CD14-positive monocyte (primary cell): ENCODE measurements at regions not wholly inside any gene's neighbourhood (a gene's known extent, or its start where the extent isn't known, plus 50 kb on each side); places are given as distances from the start of the nearest gene placed in this dataset.

Source experiments
- DNase-seq, 3 donors: peaks; one replicate each; pipeline ENCODE4 v3.0.0-alpha.2; 2011 to 2022
- H2AFZ ChIP-seq: 2 replicates; pipeline ENCODE4 v1.6.0; 2012; ENCODE audit warnings: mild to moderate bottlenecking, low read depth, low read length, inconsistent platforms; ENCODE audit not compliant: insufficient read depth, poor library complexity, severe bottlenecking
- H3K27ac ChIP-seq, 2 donors: 1 replicate in 1 of 2; 2 replicates in 1 of 2; pipeline ENCODE4 v1.5.1; 2012 to 2013; ENCODE audit warnings: low read length in 2 of 2, control low read depth in 1 of 2, inconsistent platforms in 1 of 2, low read depth in 1 of 2, mild to moderate bottlenecking in 1 of 2
- H3K27me3 ChIP-seq, 2 donors: one replicate each; pipeline versions ENCODE4 v1.6.0 to v1.6.1; 2011 to 2013; ENCODE audit warnings: low read length in 2 of 2; ENCODE audit not compliant: control insufficient read depth in 2 of 2, insufficient read depth in 2 of 2
- H3K36me3 ChIP-seq, 2 donors: replicated peaks in 1 of 2; 1 replicate in 1 of 2; 2 replicates in 1 of 2; pipeline versions ENCODE4 v1.5.1 to v1.6.1; 2012 to 2013; ENCODE audit warnings: low read length in 2 of 2, control low read depth in 1 of 2, inconsistent platforms in 1 of 2, mild to moderate bottlenecking in 1 of 2; ENCODE audit not compliant: insufficient read depth in 2 of 2, control insufficient read depth in 1 of 2
- H3K4me1 ChIP-seq, 2 donors: 1 replicate in 1 of 2; 2 replicates in 1 of 2; pipeline versions ENCODE4 v1.5.1 to v1.6.1; 2012 to 2013; ENCODE audit warnings: low read length in 2 of 2, control low read depth in 1 of 2, inconsistent platforms in 1 of 2, mild to moderate bottlenecking in 1 of 2, moderate library complexity in 1 of 2; ENCODE audit not compliant: insufficient read depth in 2 of 2, control insufficient read depth in 1 of 2
- H3K4me2 ChIP-seq: replicated peaks from 2 replicates; pipeline ENCODE3; 2012; ENCODE audit warnings: low read length, moderate library complexity, mild to moderate bottlenecking; ENCODE audit not compliant: poor library complexity, severe bottlenecking; ENCODE audit errors: extremely low read depth
- H3K4me3 ChIP-seq, 3 experiments: fragments of 200-600 bp in 1 of 3; sonication (generic) in 1 of 3; replicated peaks in 1 of 3; 1 replicate in 2 of 3; 2 replicates in 1 of 3; pipeline ENCODE4 v1.5.1; 2011 to 2013; ENCODE audit warnings: low read length in 3 of 3, mild to moderate bottlenecking in 3 of 3, control low read depth in 2 of 3, low read depth in 2 of 3, inconsistent platforms in 1 of 3, moderate library complexity in 1 of 3
- H3K79me2 ChIP-seq: 2 replicates; pipeline ENCODE4 v1.6.0; 2012; ENCODE audit warnings: mild to moderate bottlenecking, control low read depth, inconsistent platforms, low read length, moderate library complexity; ENCODE audit not compliant: insufficient read depth
- H3K9ac ChIP-seq: 2 replicates; pipeline ENCODE4 v1.6.0; 2017; ENCODE audit warnings: low read length, mild to moderate bottlenecking; ENCODE audit not compliant: insufficient read depth, poor library complexity, severe bottlenecking
- H3K9me3 ChIP-seq, 2 donors: replicated peaks in 1 of 2; 1 replicate in 1 of 2; 2 replicates in 1 of 2; pipeline versions ENCODE4 v1.5.1 to v1.6.1; 2012 to 2013; ENCODE audit warnings: low read length in 2 of 2, control low read depth in 1 of 2; ENCODE audit not compliant: control insufficient read depth in 1 of 2, insufficient read depth in 1 of 2
- H4K20me1 ChIP-seq: 2 replicates; pipeline ENCODE4 v1.6.0; 2012; ENCODE audit warnings: mild to moderate bottlenecking, low read length, control low read depth, moderate library complexity; ENCODE audit not compliant: insufficient read depth
- H3K27ac Mint-ChIP-seq, 7 donors: one replicate each; pipeline ENCODE4 v1.8.0; 2020; ENCODE audit warnings: mild to moderate bottlenecking in 7 of 7, mixed read lengths in 7 of 7, moderate library complexity in 6 of 7, inconsistent platforms in 2 of 7
- H3K27me3 Mint-ChIP-seq, 3 donors: one replicate each; pipeline ENCODE4 v1.8.0; 2021 to 2022; ENCODE audit warnings: low read depth in 3 of 3, mild to moderate bottlenecking in 3 of 3, mixed read lengths in 3 of 3, moderate library complexity in 3 of 3, inconsistent platforms in 1 of 3
- H3K36me3 Mint-ChIP-seq, 2 donors: one replicate each; pipeline ENCODE4 v1.8.0; 2020; ENCODE audit warnings: mixed read lengths in 2 of 2, inconsistent platforms in 1 of 2, mild to moderate bottlenecking in 1 of 2
- H3K4me1 Mint-ChIP-seq: one replicate; pipeline ENCODE4 v1.8.0; 2020; ENCODE audit warnings: mild to moderate bottlenecking, mixed read lengths
- H3K4me3 Mint-ChIP-seq, 2 donors: one replicate each; pipeline ENCODE4 v1.8.0; 2020; ENCODE audit warnings: mild to moderate bottlenecking in 2 of 2, mixed read lengths in 2 of 2, moderate library complexity in 1 of 2
- H3K9me3 Mint-ChIP-seq, 7 donors: one replicate each; pipeline ENCODE4 v1.8.0; 2020 to 2022; ENCODE audit warnings: mixed read lengths in 7 of 7, mild to moderate bottlenecking in 6 of 7, moderate library complexity in 6 of 7, inconsistent platforms in 2 of 7
- CTCF ChIP-seq: fragments of 200-600 bp; IDR thresholded peaks from one replicate; pipeline ENCODE4 v1.8.0; 2022; ENCODE audit warnings: antibody characterized with exemption, mild to moderate bottlenecking
- WGBS: methylation state at CpG from one replicate; pipeline ENCODE4 v1.1.5; 2013; ENCODE audit warnings: missing lambda C conversion rate; ENCODE audit not compliant: insufficient coverage; 5-methylcytosine and 5-hydroxymethylcytosine counted together
- intact Hi-C, 2 donors: fragments of 100-400 bp; cut with micrococcal nuclease; formaldehyde crosslinking; loops; one replicate each; pipeline versions ENCODE4 v1.15.0 to v1.15.1; 2023

GRCh38 chr10:10499839-10500238 is 517.8 kb upstream of the CELF2 start:
- no peak for TF ChIP-seq CTCF
- no peaks in the 10 kb centered on the region for H3K36me3 ChIP-seq
- no CpG with 5 or more reads among the region's 2 CpGs for WGBS
- peaks cover 2 to 12% (median 10%) of the 10 kb centered on the region in 7 donors for H3K9me3 Mint-ChIP-seq
- DNase-seq = peak; percentile 23 to 46 (median 42)
- H3K9me3 ChIP-seq = no peaks in the 10 kb centered on the region
- peaks cover 1 to 10% (median 2%) of the 10 kb centered on the region in 3 donors for H3K27me3 Mint-ChIP-seq
- H3K9ac ChIP-seq = no peak overlapping the region
- H3K4me3 Mint-ChIP-seq = peak overlapping the region in 1 of 2 donors; percentile 58
- H3K4me1 Mint-ChIP-seq = peaks cover 27% of the 10 kb centered on the region
- no peaks in the 10 kb centered on the region for H4K20me1 ChIP-seq
- no peaks in the 10 kb centered on the region for H3K27me3 ChIP-seq
- H3K4me2 ChIP-seq = no peak overlapping the region
- peaks cover 5 to 47% of the 10 kb centered on the region in 2 donors for H3K4me1 ChIP-seq
- H3K79me2 ChIP-seq = no peaks in the 10 kb centered on the region
- H2AFZ ChIP-seq = no peak overlapping the region
- H3K4me3 ChIP-seq = no peak overlapping the region
- H3K27ac Mint-ChIP-seq = peak overlapping the region in 4 of 7 donors; percentile 37 to 67 (median 54)
- no peaks in the 10 kb centered on the region for H3K36me3 Mint-ChIP-seq
- no peak overlapping the region for H3K27ac ChIP-seq
- intact Hi-C loops = no loop called here

GRCh38 chr10:10500937-10501336 is 516.7 kb upstream of the CELF2 start:
- 100% methylated on average over 1 of the region's 2 CpGs for WGBS
- H3K9me3 ChIP-seq = no peaks in the 10 kb centered on the region
- Mint-ChIP-seq H3K27ac (no peak overlapping the region), H3K27me3 (peaks cover 1 to 8% (median 2%) of the 10 kb centered on the region in 3 donors), H3K36me3 (no peaks in the 10 kb centered on the region), H3K4me1 (peaks cover 27% of the 10 kb centered on the region), H3K4me3 (no peak overlapping the region), H3K9me3 (peaks cover 2 to 12% (median 8%) of the 10 kb centered on the region in 7 donors)
- no peak overlapping the region for H3K9ac ChIP-seq
- no peaks in the 10 kb centered on the region for H3K79me2 ChIP-seq
- TF ChIP-seq CTCF = no peak
- H3K4me1 ChIP-seq = peaks cover 5 to 47% of the 10 kb centered on the region in 2 donors
- H3K4me2 ChIP-seq = no peak overlapping the region
- no peak overlapping the region for H3K27ac ChIP-seq
- peak in 1 of 3 donors; percentile 17 for DNase-seq
- intact Hi-C loops = no loop called here
- no peak overlapping the region for H2AFZ ChIP-seq
- H3K27me3 ChIP-seq = peaks cover 0 to 3% of the 10 kb centered on the region in 2 donors
- no peaks in the 10 kb centered on the region for H3K36me3 ChIP-seq
- H4K20me1 ChIP-seq = no peaks in the 10 kb centered on the region
- H3K4me3 ChIP-seq = no peak overlapping the region
